COLO829 (cell line): ENCODE measurements at regions not wholly inside any gene's neighbourhood (a gene's known extent, or its start where the extent isn't known, plus 50 kb on each side); places are given as distances from the start of the nearest gene placed in this dataset.
A peak's percentile ranks its signal among the peaks of the same experiment; 100 is the strongest.
"Not testable (repeated sequence)": the region's sequence is repeated elsewhere in the genome, so short reads cannot be mapped to it uniquely, and the experiment has no call there.

Experiments used
- DNase-seq: peaks from one replicate; pipeline ENCODE4 v3.0.0; 2012; ENCODE audit warnings: low spot score

- DNase-seq: no peak
Measured at GRCh38 chr13:80881942-80882445, 541.1 kb upstream of the SPRY2 start.

GRCh38 chr13:80881495-80881894, 540.6 kb upstream of the SPRY2 start:
- DNase-seq: no peak

GRCh38 chr13:80881034-80881433, 540.1 kb upstream of the SPRY2 start:
- DNase-seq: no peak

GRCh38 chr13:80877944-80878241, 537.0 kb upstream of the SPRY2 start:
- DNase-seq: no peak

GRCh38 chr13:80877209-80877943, 536.5 kb upstream of the SPRY2 start:
- no peak for DNase-seq

GRCh38 chr13:80873589-80873988, 532.7 kb upstream of the SPRY2 start:
- no peak for DNase-seq

- not testable (repeated sequence) for DNase-seq
Measured at GRCh38 chr13:80871971-80872370, 531.0 kb upstream of the SPRY2 start.

- DNase-seq: no peak
Measured at GRCh38 chr13:80871481-80871880, 530.6 kb upstream of the SPRY2 start.

GRCh38 chr13:80870186-80870585, 529.3 kb upstream of the SPRY2 start:
- DNase-seq: no peak

- no peak for DNase-seq
Measured at GRCh38 chr13:80866921-80867320, 526.0 kb upstream of the SPRY2 start.

GRCh38 chr13:80865329-80865728, 524.4 kb upstream of the SPRY2 start:
- DNase-seq: no peak

GRCh38 chr13:80862456-80862855, 521.5 kb upstream of the SPRY2 start:
- DNase-seq: no peak

GRCh38 chr13:80860845-80861244, 519.9 kb upstream of the SPRY2 start:
- peak; percentile 1 for DNase-seq

GRCh38 chr13:80858131-80858530, 517.2 kb upstream of the SPRY2 start:
- DNase-seq: no peak

- no peak for DNase-seq
Measured at GRCh38 chr13:80857321-80857720, 516.4 kb upstream of the SPRY2 start.

GRCh38 chr13:80850771-80851170, 509.8 kb upstream of the SPRY2 start:
- no peak for DNase-seq

GRCh38 chr13:80844164-80844563, 503.2 kb upstream of the SPRY2 start:
- DNase-seq: no peak

- DNase-seq: no peak
Measured at GRCh38 chr13:80841414-80841813, 500.5 kb upstream of the SPRY2 start.

- DNase-seq: no peak
Measured at GRCh38 chr13:80840316-80840976, 499.5 kb upstream of the SPRY2 start.

GRCh38 chr13:80835902-80836301, 495.0 kb upstream of the SPRY2 start:
- no peak for DNase-seq

- DNase-seq: no peak
Measured at GRCh38 chr13:80830431-80830830, 489.5 kb upstream of the SPRY2 start.

- no peak for DNase-seq
Measured at GRCh38 chr13:80828759-80829158, 487.8 kb upstream of the SPRY2 start.

- DNase-seq: no peak
Measured at GRCh38 chr13:80825276-80825675, 484.4 kb upstream of the SPRY2 start.

- DNase-seq: no peak
Measured at GRCh38 chr13:80824229-80824628, 483.3 kb upstream of the SPRY2 start.
